ENCODE measurements at regions not wholly inside any gene's neighbourhood (a gene's known extent, or its start where the extent isn't known, plus 50 kb on each side); places are given as distances from the start of the nearest gene placed in this dataset.

DNA sequence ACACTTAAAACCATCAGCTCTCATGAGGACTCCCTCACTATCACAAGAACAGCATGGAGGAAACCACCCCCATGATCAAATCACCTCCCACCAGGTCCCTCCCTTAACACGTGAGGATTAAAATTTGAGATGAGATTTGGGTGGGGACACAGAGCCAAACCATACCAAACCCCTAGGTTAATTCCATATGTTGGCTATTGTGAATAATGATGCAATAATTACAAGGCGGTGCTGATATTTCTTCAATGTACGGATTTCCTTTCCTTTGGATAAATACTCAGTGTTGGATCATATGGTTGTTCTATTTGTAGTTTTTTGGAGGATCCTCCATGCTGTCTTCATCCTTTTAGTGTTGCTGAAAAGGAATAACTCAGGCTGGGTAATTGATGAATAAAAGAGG lies 652.1 kb upstream of the PKDCC start:
- Histone ChIP-seq H2AFZ (ENCODE audit: low read length) (no peak overlapping the region), H3K36me3 (ENCODE audit: control insufficient read depth, insufficient read depth, low read length) (no peaks in the 10 kb centered on the region), H3K79me2 (ENCODE audit: control insufficient read depth, insufficient read depth, low read length) (no peaks in the 10 kb centered on the region), H3K27me3 (ENCODE audit: control insufficient read depth, insufficient read depth, low read length) (no peaks in the 10 kb centered on the region), H3K4me2 (ENCODE audit: extremely low read depth, insufficient read depth, low read length) (no peak overlapping the region), H3K9me3 (ENCODE audit: control insufficient read depth, insufficient read depth, low read depth, low read length) (no peaks in the 10 kb centered on the region), H3K27ac (ENCODE audit: insufficient read depth, low read length) (no peak overlapping the region), H3K9ac (ENCODE audit: insufficient read depth, low read length) (no peak overlapping the region), H3K4me3 (replicated peaks in 1 of 4; ENCODE audit: control extremely low read depth in 1 of 4, insufficient read depth in 1 of 4, low read depth in 3 of 4, low read length in 4 of 4) (no peak overlapping the region), H3K4me1 (ENCODE audit: control insufficient read depth, extremely low read depth, insufficient read depth, low read length) (no peaks in the 10 kb centered on the region), H4K20me1 (ENCODE audit: control insufficient read depth, extremely low read depth, insufficient read depth, low read length) (no peaks in the 10 kb centered on the region)
- TF ChIP-seq EZH2 (IDR thresholded peaks at IDR 0.05; ENCODE audit: low read length, missing control alignments) = no peak
- TF ChIP-seq, protein P1, sequence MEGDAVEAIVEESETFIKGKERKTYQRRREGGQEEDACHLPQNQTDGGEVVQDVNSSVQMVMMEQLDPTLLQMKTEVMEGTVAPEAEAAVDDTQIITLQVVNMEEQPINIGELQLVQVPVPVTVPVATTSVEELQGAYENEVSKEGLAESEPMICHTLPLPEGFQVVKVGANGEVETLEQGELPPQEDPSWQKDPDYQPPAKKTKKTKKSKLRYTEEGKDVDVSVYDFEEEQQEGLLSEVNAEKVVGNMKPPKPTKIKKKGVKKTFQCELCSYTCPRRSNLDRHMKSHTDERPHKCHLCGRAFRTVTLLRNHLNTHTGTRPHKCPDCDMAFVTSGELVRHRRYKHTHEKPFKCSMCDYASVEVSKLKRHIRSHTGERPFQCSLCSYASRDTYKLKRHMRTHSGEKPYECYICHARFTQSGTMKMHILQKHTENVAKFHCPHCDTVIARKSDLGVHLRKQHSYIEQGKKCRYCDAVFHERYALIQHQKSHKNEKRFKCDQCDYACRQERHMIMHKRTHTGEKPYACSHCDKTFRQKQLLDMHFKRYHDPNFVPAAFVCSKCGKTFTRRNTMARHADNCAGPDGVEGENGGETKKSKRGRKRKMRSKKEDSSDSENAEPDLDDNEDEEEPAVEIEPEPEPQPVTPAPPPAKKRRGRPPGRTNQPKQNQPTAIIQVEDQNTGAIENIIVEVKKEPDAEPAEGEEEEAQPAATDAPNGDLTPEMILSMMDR (conservative IDR thresholded peaks at IDR 0.05 in 1 of 2, IDR thresholded peaks at IDR 0.05 in 1 of 2; ENCODE audit: low read depth in 1 of 2, low read length in 2 of 2) = no peak
- no peak for DNase-seq (ENCODE audit: low read depth in 2 of 2)

DNA sequence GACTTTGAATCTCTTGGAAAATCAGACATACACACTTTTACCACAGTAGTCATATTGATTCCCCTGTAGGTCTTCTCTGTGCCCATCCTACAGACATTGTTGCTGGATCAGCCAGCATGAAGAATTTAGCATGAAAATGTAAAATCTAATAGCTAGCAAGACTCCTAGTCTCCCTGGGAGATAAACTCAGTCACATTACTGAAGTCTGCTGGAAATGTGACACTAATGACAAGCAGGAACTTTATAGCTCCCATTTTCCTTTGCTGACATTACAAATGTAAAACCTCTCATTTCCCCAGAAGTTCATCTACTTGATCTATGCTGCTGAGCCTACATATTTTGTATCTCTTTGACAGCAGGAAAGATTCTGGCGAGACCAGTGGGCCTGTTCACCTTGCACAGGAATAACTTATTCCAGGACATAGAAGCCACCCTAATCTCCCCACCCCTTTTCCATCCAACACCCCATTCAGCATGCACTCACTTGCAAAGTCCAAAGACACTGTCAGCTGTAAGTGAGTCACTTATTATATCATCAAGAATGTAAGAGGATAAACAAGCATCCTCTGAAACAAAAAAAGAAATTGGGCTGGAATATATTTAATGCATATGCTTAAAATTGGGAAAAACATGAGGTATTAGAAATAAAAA lies 648.3 kb upstream of the PKDCC start:
- no peak for DNase-seq (ENCODE audit: low read depth in 2 of 2)

DNA sequence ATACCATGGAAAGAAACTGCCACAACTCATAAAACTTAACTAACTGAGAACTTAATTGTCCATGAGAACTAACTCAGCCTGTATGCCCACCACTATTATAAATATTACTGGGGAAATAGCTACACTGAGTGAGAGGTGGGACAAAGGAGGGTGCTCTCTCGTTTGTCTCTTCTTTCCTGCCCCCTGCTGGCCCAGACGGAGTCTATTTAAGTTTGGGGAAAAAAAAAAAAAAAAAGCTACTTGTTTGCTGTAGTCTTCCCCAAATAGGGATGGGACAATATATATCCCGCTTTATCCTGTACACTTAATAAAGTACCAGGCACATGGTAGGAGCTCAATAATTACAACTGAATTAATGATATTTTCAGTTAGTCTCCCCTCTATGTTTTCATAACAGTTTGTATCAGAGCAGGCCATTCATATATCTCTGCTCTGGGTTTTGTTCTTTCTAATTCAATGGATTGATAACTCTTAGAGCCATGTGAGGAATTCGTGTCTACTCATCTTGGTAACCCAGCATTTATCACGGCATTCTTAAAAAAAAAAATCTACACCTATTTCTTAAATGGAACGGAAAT lies 647.6 kb upstream of the PKDCC start:
- no peak for TF ChIP-seq EZH2 (IDR thresholded peaks at IDR 0.05; ENCODE audit: low read length, missing control alignments)
- TF ChIP-seq, protein P1 (conservative IDR thresholded peaks at IDR 0.05 in 1 of 2, IDR thresholded peaks at IDR 0.05 in 1 of 2; ENCODE audit: low read depth in 1 of 2, low read length in 2 of 2) = peak; percentile 12 to 38
- Histone ChIP-seq H2AFZ (ENCODE audit: low read length) (no peak overlapping the region), H4K20me1 (ENCODE audit: control insufficient read depth, extremely low read depth, insufficient read depth, low read length) (no peaks in the 10 kb centered on the region), H3K27me3 (ENCODE audit: control insufficient read depth, insufficient read depth, low read length) (no peaks in the 10 kb centered on the region), H3K4me3 (replicated peaks in 1 of 4; ENCODE audit: control extremely low read depth in 1 of 4, insufficient read depth in 1 of 4, low read depth in 3 of 4, low read length in 4 of 4) (no peak overlapping the region), H3K27ac (ENCODE audit: insufficient read depth, low read length) (no peak overlapping the region), H3K9ac (ENCODE audit: insufficient read depth, low read length) (no peak overlapping the region), H3K4me1 (ENCODE audit: control insufficient read depth, extremely low read depth, insufficient read depth, low read length) (no peaks in the 10 kb centered on the region), H3K79me2 (ENCODE audit: control insufficient read depth, insufficient read depth, low read length) (no peaks in the 10 kb centered on the region), H3K9me3 (ENCODE audit: control insufficient read depth, insufficient read depth, low read depth, low read length) (no peaks in the 10 kb centered on the region), H3K4me2 (ENCODE audit: extremely low read depth, insufficient read depth, low read length) (no peak overlapping the region), H3K36me3 (ENCODE audit: control insufficient read depth, insufficient read depth, low read length) (no peaks in the 10 kb centered on the region)
- DNase-seq (ENCODE audit: low read depth in 2 of 2) = peak; percentile 0 to 20

More for the DNA sequence above, 648.3 kb upstream of the PKDCC start:
- H3K36me3 ChIP-seq (ENCODE audit: control insufficient read depth, insufficient read depth, low read length) = no peaks in the 10 kb centered on the region
- TF ChIP-seq EZH2 (IDR thresholded peaks at IDR 0.05; ENCODE audit: low read length, missing control alignments) = no peak
- TF ChIP-seq, protein P1 (conservative IDR thresholded peaks at IDR 0.05 in 1 of 2, IDR thresholded peaks at IDR 0.05 in 1 of 2; ENCODE audit: low read depth in 1 of 2, low read length in 2 of 2) = no peak
- no peak overlapping the region for H3K4me3 ChIP-seq (replicated peaks in 1 of 4; ENCODE audit: control extremely low read depth in 1 of 4, insufficient read depth in 1 of 4, low read depth in 3 of 4, low read length in 4 of 4)
- H3K9ac ChIP-seq (ENCODE audit: insufficient read depth, low read length) = no peak overlapping the region
- H3K27me3 ChIP-seq (ENCODE audit: control insufficient read depth, insufficient read depth, low read length) = no peaks in the 10 kb centered on the region
- no peak overlapping the region for H3K4me2 ChIP-seq (ENCODE audit: extremely low read depth, insufficient read depth, low read length)
- H3K27ac ChIP-seq (ENCODE audit: insufficient read depth, low read length) = no peak overlapping the region
- H4K20me1 ChIP-seq (ENCODE audit: control insufficient read depth, extremely low read depth, insufficient read depth, low read length) = no peaks in the 10 kb centered on the region
- no peak overlapping the region for H2AFZ ChIP-seq (ENCODE audit: low read length)
- H3K9me3 ChIP-seq (ENCODE audit: control insufficient read depth, insufficient read depth, low read depth, low read length) = no peaks in the 10 kb centered on the region
- no peaks in the 10 kb centered on the region for H3K79me2 ChIP-seq (ENCODE audit: control insufficient read depth, insufficient read depth, low read length)
- H3K4me1 ChIP-seq (ENCODE audit: control insufficient read depth, extremely low read depth, insufficient read depth, low read length) = no peaks in the 10 kb centered on the region

Data from fibroblast of lung (primary cell).